ENCODE measurements at regions not wholly inside any gene's neighbourhood (a gene's known extent, or its start where the extent isn't known, plus 50 kb on each side); places are given as distances from the start of the nearest gene placed in this dataset.

- no peak overlapping the region for H3K27ac ChIP-seq
- peak; percentile 39 for DNase-seq (ENCODE audit: low read depth, low spot score)
Observed at GRCh38 chr12:39499296-39499695, 56.4 kb upstream of the KIF21A start.

Measured in epithelial cell of prostate (primary cell).